GM10266 (cell line): ENCODE measurements at regions not wholly inside any gene's neighbourhood (a gene's known extent, or its start where the extent isn't known, plus 50 kb on each side); places are given as distances from the start of the nearest gene placed in this dataset.

Experiments used
- DNase-seq: peaks from one replicate; pipeline ENCODE4 v3.0.0; 2012; ENCODE audit errors: extremely low spot score
- TF ChIP-seq, protein P1 (sequence below): IDR thresholded peaks from 2 replicates; pipeline ENCODE4 v1.5.1; 2012; ENCODE audit warnings: mild to moderate bottlenecking, low read depth; ENCODE audit not compliant: control insufficient read depth, insufficient read depth; ENCODE audit errors: missing control alignments

DNA sequence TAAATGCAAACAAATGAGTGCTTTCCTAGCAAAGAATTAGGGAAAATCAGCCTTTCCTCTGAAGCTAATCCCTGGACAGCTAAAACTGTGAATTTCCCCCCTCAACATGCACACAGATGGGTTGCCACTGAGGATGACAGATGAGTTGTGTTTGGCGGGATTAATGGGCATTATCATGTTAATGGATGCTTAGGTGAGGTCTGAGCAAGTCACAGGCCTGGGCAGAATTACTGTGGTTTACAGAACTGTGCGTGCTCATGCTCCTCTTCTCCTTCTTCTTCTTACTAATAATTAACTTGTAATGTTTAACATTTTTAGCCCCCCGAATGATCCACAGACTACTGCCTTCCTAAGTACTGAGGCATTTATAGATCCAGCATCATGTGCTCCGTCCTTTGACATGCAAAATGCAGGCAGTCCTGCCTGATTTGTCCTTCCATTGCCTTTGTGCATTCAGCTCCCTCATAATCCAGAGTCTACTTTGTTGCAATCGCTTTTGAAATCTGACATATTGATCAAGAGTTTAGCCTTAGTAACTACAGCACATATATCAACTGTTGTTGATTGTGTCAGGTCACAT is 753.4 kb upstream of the MMS22L start:
- TF ChIP-seq, protein P1, sequence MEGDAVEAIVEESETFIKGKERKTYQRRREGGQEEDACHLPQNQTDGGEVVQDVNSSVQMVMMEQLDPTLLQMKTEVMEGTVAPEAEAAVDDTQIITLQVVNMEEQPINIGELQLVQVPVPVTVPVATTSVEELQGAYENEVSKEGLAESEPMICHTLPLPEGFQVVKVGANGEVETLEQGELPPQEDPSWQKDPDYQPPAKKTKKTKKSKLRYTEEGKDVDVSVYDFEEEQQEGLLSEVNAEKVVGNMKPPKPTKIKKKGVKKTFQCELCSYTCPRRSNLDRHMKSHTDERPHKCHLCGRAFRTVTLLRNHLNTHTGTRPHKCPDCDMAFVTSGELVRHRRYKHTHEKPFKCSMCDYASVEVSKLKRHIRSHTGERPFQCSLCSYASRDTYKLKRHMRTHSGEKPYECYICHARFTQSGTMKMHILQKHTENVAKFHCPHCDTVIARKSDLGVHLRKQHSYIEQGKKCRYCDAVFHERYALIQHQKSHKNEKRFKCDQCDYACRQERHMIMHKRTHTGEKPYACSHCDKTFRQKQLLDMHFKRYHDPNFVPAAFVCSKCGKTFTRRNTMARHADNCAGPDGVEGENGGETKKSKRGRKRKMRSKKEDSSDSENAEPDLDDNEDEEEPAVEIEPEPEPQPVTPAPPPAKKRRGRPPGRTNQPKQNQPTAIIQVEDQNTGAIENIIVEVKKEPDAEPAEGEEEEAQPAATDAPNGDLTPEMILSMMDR, result no peak
- DNase-seq, result no peak

DNA sequence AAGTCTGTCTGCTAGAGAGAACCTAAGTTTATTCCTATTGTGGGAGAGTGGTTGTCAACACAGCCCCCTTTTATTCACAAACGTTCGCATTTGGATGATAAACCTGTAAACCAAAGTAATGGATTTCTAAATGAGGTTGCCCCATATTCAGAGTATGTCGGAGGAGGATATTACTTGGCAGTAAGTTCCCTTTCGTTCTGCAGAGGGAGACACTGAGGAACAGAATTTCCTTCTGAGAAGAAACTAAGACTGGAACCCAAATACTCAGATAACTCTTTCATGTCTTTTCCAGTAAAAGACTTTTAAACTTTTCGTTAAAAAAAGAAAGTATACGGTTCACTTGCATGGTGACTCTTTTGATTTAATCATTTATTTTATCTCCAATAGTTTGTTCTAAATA is 754.6 kb upstream of the MMS22L start:
- no peak for DNase-seq
- TF ChIP-seq, protein P1, result no peak

DNA sequence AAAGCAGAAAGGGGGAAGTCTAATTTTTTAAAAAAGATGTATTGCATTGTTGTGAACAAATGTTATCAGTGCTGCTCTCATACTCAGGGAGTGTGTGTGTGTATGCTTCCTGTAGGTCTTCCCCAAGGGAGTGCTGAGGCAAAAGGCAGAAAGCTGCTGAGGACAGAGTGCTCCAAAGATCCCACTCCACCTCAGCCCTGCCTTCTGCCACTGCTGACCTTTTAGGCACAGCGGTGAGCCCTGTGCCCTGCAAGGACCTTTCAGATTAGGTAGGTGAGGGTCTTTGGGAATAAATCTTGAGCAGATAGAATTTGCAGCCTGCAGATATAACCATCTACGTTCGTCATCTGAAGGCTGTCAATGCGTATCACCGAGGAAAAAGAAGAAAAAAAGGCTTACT is 756.4 kb upstream of the MMS22L start:
- DNase-seq, result no peak
- TF ChIP-seq, protein P1, result no peak

DNA sequence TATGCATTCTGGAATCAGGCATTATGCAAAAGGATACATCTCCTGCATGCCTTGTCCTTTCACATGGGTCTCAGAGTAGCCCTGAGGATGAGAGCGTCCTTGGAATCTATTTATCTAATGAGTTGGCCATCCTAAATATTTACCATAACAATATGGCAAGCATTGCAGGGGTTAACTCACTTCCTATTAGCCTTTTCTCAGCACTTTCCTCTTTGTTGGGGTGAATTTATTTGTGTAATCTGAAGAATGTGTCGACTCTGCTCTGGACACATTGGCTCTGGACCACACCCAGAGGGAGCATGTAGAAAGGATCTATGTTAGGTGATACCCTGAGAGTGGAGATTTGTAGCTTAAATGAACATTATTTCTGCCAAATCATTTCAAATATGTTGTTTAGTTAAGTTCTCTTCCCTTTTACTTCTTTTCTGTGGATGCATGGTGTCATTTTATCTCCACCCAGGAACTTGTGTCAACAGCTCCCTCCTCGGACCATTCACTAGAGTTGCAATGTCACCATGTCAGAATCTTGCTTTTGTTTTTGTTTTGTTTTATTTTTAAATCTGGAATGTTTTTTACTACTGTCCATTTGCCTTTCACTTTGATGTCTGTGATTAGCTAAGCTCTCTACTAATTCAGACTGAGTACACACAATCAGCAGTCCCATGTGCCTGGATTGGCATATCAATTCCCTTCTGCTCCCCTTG is 757.0 kb upstream of the MMS22L start:
- DNase-seq, result no peak

DNA sequence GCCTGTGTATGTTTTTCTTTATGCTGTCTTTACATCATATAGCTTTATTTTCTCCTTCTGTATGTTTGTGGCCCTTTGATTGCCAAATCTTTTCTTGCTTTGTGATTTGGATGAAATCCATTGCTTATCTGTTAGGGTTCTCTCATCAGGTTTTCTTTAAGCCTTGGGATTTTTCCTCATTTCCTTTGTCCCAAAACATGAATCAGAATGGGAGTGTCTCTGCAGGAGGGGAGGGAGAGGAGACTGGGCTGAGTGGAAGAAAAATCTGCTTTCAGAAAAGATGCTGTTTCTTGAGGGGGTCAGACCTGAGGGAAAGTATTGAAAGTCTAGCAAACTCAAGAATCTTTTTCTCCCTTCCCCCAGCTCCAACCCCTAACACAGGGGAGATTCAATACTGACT is 758.0 kb upstream of the MMS22L start:
- no peak for DNase-seq

More for the DNA sequence above, 757.0 kb upstream of the MMS22L start:
- TF ChIP-seq, protein P1, result peak; percentile 9

DNA sequence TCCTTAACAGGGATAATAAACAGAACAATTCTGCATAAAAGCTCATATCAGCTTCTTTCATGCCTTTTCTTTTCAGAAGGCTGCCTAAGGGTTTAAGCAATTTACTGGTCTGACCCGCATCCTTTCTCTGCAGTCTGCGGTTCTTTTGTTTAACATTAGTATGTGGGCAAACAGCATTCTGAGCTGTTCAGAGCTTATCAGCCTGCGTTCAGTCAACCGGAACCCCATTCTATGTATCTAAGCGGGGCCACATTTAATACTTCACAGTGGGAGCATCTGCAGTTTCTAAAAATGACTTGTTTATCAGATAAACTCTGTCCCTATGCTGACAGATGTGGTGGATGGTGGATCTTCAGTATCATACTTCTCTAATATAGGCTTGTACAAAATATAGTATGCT is 758.9 kb upstream of the MMS22L start:
- no peak for DNase-seq
- TF ChIP-seq, protein P1, result no peak

More for the DNA sequence above, 758.0 kb upstream of the MMS22L start:
- TF ChIP-seq, protein P1, result no peak

DNA sequence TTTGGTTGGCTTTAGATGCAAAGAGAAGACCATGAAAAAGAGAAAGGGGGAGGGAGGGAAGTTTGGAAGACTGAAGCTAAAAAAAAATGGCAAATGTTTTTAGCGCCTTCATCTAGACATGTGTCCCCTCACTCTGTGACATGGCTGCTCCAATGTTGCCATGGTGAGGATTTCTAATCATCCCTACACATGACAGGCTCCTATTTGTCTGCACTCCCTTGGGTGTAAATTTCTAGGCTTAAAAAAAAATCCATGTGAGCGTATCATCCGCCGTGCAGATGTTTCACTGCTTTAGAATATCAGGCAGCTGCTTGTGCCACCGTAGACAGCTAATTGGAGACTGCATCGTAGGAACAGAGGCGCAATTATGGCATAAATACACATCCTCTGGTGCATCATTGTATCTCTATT is 761.1 kb upstream of the MMS22L start:
- no peak for DNase-seq
- TF ChIP-seq, protein P1, result no peak
